ENCODE measurements at regions not wholly inside any gene's neighbourhood (a gene's known extent, or its start where the extent isn't known, plus 50 kb on each side); places are given as distances from the start of the nearest gene placed in this dataset.
A peak's percentile ranks its signal among the peaks of the same experiment; 100 is the strongest.

GRCh38 chr3:163817015-163817414 is 1261.3 kb downstream of the SI start:
- TF ChIP-seq CTCF (conservative IDR thresholded peaks at IDR 0.05): no peak
- Mint-ChIP-seq H3K27ac (no peak overlapping the region), H3K36me3 (no peaks in the 10 kb centered on the region), H3K4me3 (no peak overlapping the region), H3K4me1 (ENCODE audit: unreplicated experiment) (no peaks in the 10 kb centered on the region), H3K27me3 (peaks cover 5% of the 10 kb centered on the region), H3K9me3 (no peaks in the 10 kb centered on the region)
- DNase-seq (ENCODE audit: extremely low spot score, unreplicated experiment): no peak

GRCh38 chr3:163813935-163814334 is 1264.4 kb downstream of the SI start:
- DNase-seq (ENCODE audit: extremely low spot score, unreplicated experiment): no peak
- Mint-ChIP-seq H3K27me3 (peaks cover 9% of the 10 kb centered on the region), H3K27ac (no peak overlapping the region), H3K36me3 (no peaks in the 10 kb centered on the region), H3K4me1 (ENCODE audit: unreplicated experiment) (no peaks in the 10 kb centered on the region), H3K4me3 (no peak overlapping the region), H3K9me3 (no peaks in the 10 kb centered on the region)
- TF ChIP-seq CTCF (conservative IDR thresholded peaks at IDR 0.05): no peak

DNA sequence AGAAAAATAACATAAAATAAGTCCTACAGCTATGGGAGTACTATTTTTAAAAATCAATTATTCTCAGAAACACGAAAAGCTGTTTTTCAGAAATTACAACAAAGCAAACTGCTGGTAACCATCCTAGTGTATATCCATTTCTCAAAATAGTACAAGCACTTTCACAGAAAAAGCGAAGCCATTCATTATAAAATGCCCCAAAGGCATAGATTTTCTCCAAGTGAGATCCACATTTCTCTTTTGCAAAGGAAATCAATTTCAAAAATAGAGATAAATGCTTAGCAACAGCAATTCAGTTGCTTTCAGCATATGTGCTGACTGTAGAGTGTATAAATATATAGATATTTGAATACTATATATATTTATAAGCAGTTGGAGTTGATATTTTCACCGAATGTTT is 1266.3 kb downstream of the SI start:
- Mint-ChIP-seq H3K4me3 (no peak overlapping the region), H3K27me3 (peaks cover 9% of the 10 kb centered on the region), H3K36me3 (no peaks in the 10 kb centered on the region), H3K27ac (no peak overlapping the region), H3K4me1 (ENCODE audit: unreplicated experiment) (no peaks in the 10 kb centered on the region), H3K9me3 (no peaks in the 10 kb centered on the region)
- no peak for DNase-seq (ENCODE audit: extremely low spot score, unreplicated experiment)
- TF ChIP-seq CTCF (conservative IDR thresholded peaks at IDR 0.05): no peak

DNA sequence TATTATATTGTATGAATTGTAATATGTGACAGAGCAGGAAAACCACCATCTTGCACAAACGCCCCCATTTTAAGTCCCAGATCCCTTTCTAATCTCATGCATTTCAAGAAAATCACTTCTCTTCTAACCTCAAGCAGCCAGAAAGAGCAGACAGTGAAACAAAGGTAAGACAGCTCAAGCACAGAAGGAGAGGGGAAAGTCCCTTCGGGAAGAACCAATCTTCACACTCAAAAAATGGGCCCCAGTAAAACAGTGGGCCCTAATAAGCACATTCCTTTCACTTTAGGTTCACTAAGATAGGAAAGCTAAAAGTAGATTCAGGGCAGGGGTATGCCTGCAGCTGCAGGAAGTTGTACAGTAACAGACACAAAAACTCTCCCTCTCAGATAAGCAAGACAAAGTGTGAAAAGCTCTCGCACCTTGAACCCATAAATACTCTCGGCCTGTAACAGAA is 1268.7 kb downstream of the SI start:
- no peak for DNase-seq (ENCODE audit: extremely low spot score, unreplicated experiment)
- Mint-ChIP-seq H3K27ac (no peak overlapping the region), H3K9me3 (no peaks in the 10 kb centered on the region), H3K36me3 (no peaks in the 10 kb centered on the region), H3K4me3 (no peak overlapping the region), H3K4me1 (ENCODE audit: unreplicated experiment) (no peaks in the 10 kb centered on the region), H3K27me3 (peaks cover 9% of the 10 kb centered on the region)
- no peak for TF ChIP-seq CTCF (conservative IDR thresholded peaks at IDR 0.05)

- H3K9me3 Mint-ChIP-seq: peaks cover 13% of the 10 kb centered on the region
- H3K4me3 Mint-ChIP-seq: no peak overlapping the region
- no peak for TF ChIP-seq CTCF (conservative IDR thresholded peaks at IDR 0.05)
- peaks cover 9% of the 10 kb centered on the region for H3K27me3 Mint-ChIP-seq
- no peak for DNase-seq (ENCODE audit: extremely low spot score, unreplicated experiment)
- no peak overlapping the region for H3K27ac Mint-ChIP-seq
- no peaks in the 10 kb centered on the region for H3K4me1 Mint-ChIP-seq (ENCODE audit: unreplicated experiment)
- H3K36me3 Mint-ChIP-seq: no peaks in the 10 kb centered on the region
These were observed 1291.9 kb downstream of the SI start for GRCh38 chr3:163786416-163786815.

DNA sequence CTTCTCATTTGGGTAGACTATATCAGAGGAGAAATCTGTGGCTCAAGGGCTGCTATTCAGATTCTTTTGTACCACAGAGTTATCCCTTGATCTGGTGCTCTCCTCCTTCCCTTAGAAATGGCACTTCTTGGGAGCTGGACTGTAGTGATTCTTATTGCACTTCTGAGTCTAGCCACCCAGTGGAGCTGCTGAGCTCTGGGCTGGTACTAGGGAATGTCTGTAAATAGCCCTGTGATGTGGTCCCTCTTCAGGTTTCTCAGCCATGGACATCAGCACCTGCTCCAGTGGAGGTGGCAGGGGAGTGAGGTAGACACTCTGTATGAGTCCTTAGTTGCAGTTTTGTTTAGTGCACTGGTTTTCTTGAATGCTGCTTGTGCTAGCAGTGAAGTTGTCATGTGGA is 1292.6 kb downstream of the SI start:
- no peaks in the 10 kb centered on the region for H3K4me1 Mint-ChIP-seq (ENCODE audit: unreplicated experiment)
- H3K27me3 Mint-ChIP-seq: peaks cover 9% of the 10 kb centered on the region
- TF ChIP-seq CTCF (conservative IDR thresholded peaks at IDR 0.05): peak; percentile 64
- H3K27ac Mint-ChIP-seq: no peak overlapping the region
- peaks cover 13% of the 10 kb centered on the region for H3K9me3 Mint-ChIP-seq
- no peak for DNase-seq (ENCODE audit: extremely low spot score, unreplicated experiment)
- no peaks in the 10 kb centered on the region for H3K36me3 Mint-ChIP-seq
- H3K4me3 Mint-ChIP-seq: no peak overlapping the region
